Gastroesophageal sphincter (tissue), 3 donors: ENCODE measurements at regions not wholly inside any gene's neighbourhood (a gene's known extent, or its start where the extent isn't known, plus 50 kb on each side); places are given as distances from the start of the nearest gene placed in this dataset.

Experiments
- POLR2AphosphoS5 ChIP-seq: sonication (generic); formaldehyde crosslinking; IDR thresholded peaks from one replicate; pipeline ENCODE4 v1.6.1; 2017; ENCODE audit warnings: antibody characterized with exemption
- TF ChIP-seq, protein P1 (sequence below), 4 experiments: fragments of 200-600 bp in 2 of 4; fragments of 450-650 bp in 2 of 4; sonication (generic) in 1 of 4; IDR thresholded peaks; one replicate each; pipeline ENCODE4 v1.5.1; 2017 to 2019; ENCODE audit warnings: antibody characterized with exemption in 4 of 4, mild to moderate bottlenecking in 2 of 4, moderate library complexity in 2 of 4

DNA sequence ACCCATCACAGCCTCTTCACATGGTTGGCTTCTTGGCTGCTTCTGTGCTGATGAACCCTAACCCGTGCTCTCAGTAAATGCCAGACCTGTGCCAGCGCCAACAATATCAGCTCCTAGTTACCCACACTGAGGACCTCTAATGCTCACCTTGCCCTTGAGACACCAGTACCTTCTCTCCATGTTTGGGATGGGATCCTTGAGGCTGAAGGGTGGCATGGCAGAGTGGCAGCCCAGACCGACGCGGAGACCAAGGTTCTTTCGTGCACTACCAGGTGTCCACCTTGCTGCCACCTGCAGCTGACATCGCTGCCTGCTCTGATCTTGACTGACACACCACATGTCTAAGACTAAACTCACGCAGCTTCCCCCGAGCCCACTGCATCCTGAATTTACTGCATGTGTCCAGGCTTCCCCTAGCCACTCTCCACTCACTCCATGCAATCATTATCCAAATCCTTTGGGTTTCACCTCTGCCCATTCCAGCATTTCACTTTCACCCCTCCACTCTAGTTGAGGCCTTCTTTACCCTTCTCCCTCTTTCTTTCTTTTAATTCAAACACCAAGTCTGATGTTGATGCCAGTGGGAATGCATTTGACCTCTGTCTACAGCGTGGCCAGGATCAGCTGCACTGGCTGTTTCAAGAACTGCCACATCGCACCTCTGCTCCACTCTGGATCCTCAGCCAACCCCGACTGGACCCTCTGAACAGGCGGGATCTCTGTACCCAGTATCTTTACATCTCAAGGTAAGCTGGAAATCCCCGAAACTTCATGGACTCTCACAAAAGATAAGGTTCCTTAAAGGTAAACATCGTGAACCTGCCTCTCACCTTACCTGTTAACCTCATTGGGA is 294.9 kb downstream of the GLRX3 start:
- TF ChIP-seq POLR2AphosphoS5: no peak
- TF ChIP-seq, protein P1, sequence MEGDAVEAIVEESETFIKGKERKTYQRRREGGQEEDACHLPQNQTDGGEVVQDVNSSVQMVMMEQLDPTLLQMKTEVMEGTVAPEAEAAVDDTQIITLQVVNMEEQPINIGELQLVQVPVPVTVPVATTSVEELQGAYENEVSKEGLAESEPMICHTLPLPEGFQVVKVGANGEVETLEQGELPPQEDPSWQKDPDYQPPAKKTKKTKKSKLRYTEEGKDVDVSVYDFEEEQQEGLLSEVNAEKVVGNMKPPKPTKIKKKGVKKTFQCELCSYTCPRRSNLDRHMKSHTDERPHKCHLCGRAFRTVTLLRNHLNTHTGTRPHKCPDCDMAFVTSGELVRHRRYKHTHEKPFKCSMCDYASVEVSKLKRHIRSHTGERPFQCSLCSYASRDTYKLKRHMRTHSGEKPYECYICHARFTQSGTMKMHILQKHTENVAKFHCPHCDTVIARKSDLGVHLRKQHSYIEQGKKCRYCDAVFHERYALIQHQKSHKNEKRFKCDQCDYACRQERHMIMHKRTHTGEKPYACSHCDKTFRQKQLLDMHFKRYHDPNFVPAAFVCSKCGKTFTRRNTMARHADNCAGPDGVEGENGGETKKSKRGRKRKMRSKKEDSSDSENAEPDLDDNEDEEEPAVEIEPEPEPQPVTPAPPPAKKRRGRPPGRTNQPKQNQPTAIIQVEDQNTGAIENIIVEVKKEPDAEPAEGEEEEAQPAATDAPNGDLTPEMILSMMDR (IDR thresholded peaks at IDR 0.05): no peak
